Endodermal cell (in vitro differentiated cells): ENCODE measurements at regions not wholly inside any gene's neighbourhood (a gene's known extent, or its start where the extent isn't known, plus 50 kb on each side); places are given as distances from the start of the nearest gene placed in this dataset.
A peak's percentile ranks its signal among the peaks of the same experiment; 100 is the strongest.

ENCODE experiments used
- DNase-seq: peaks from one replicate; pipeline ENCODE4 v3.0.0-alpha.2; 2017
- H3K27ac ChIP-seq: 2 replicates; pipeline ENCODE4 v1.5.1; 2013; ENCODE audit warnings: mild to moderate bottlenecking, low read depth, low read length, moderate library complexity
- H3K27me3 ChIP-seq: 2 replicates; pipeline ENCODE4 v1.6.1; 2013; ENCODE audit warnings: mild to moderate bottlenecking, low read length, moderate library complexity; ENCODE audit not compliant: insufficient read depth, control insufficient read depth, poor library complexity, severe bottlenecking
- H3K36me3 ChIP-seq: 2 replicates; pipeline ENCODE4 v1.7.0; 2013; ENCODE audit warnings: mild to moderate bottlenecking, low read length, moderate library complexity; ENCODE audit not compliant: control insufficient read depth, insufficient read depth
- H3K4me1 ChIP-seq: one replicate; pipeline ENCODE4 v1.7.0; 2013; ENCODE audit warnings: low read length; ENCODE audit not compliant: control insufficient read depth, insufficient read depth
- H3K4me3 ChIP-seq: 2 replicates; pipeline ENCODE4 v1.5.1; 2013; ENCODE audit warnings: mild to moderate bottlenecking, low read length, moderate library complexity
- H3K9ac ChIP-seq: 2 replicates; pipeline ENCODE4 v1.6.1; 2013; ENCODE audit warnings: mild to moderate bottlenecking, low read length, moderate library complexity; ENCODE audit not compliant: poor library complexity, severe bottlenecking; ENCODE audit errors: extremely low read depth
- H3K9me3 ChIP-seq: 2 replicates; pipeline ENCODE4 v1.6.1; 2013; ENCODE audit warnings: mild to moderate bottlenecking, low read length, moderate library complexity; ENCODE audit not compliant: control insufficient read depth
- H3K27ac Mint-ChIP-seq: 2 replicates; pipeline ENCODE4 v1.8.0; 2020; ENCODE audit warnings: mixed read lengths
- H3K27me3 Mint-ChIP-seq: 2 replicates; pipeline ENCODE4 v1.8.0; 2021; ENCODE audit warnings: mild to moderate bottlenecking, mixed read lengths; ENCODE audit not compliant: insufficient read depth
- H3K36me3 Mint-ChIP-seq: 2 replicates; pipeline ENCODE4 v1.8.0; 2020; ENCODE audit warnings: low read depth, mixed read lengths
- H3K4me1 Mint-ChIP-seq: 2 replicates; pipeline ENCODE4 v1.8.0; 2020; ENCODE audit warnings: mixed read lengths
- H3K4me3 Mint-ChIP-seq: 2 replicates; pipeline ENCODE4 v1.8.0; 2020; ENCODE audit warnings: mild to moderate bottlenecking, moderate library complexity, mixed read lengths
- H3K9me3 Mint-ChIP-seq: 2 replicates; pipeline ENCODE4 v1.8.0; 2020; ENCODE audit warnings: mild to moderate bottlenecking, mixed read lengths
- CTCF ChIP-seq: fragments of 200-600 bp; sonication (generic); conservative IDR thresholded peaks from 2 replicates; pipeline ENCODE4 v1.5.0; 2021; ENCODE audit warnings: antibody characterized with exemption, mild to moderate bottlenecking
- WGBS, 2 experiments: methylation state at CpG; one replicate each; pipeline versions ENCODE4 v1.1.5 to v1.1.7; 2013; ENCODE audit warnings: missing lambda C conversion rate in 2 of 2, mixed read lengths in 1 of 2; ENCODE audit not compliant: insufficient coverage in 1 of 2, insufficient read length in 1 of 2; 5-methylcytosine and 5-hydroxymethylcytosine counted together

GRCh38 chr2:217552081-217552480 lies 450.7 kb downstream of the TNS1 start:
- Mint-ChIP-seq H3K9me3 (no peaks in the 10 kb centered on the region), H3K27ac (peak overlapping the region; percentile 32), H3K36me3 (no peaks in the 10 kb centered on the region), H3K4me1 (peaks cover 38% of the 10 kb centered on the region), H3K27me3 (peaks cover 5% of the 10 kb centered on the region), H3K4me3 (no peak overlapping the region)
- Histone ChIP-seq H3K27ac (no peak overlapping the region), H3K4me1 (peaks cover 24% of the 10 kb centered on the region), H3K9ac (no peak overlapping the region), H3K36me3 (no peaks in the 10 kb centered on the region), H3K9me3 (no peaks in the 10 kb centered on the region), H3K4me3 (no peak overlapping the region), H3K27me3 (no peaks in the 10 kb centered on the region)
- peak; percentile 57 for DNase-seq
- 61 to 78% methylated on average over 3 to 4 of the region's 4 CpGs for WGBS, 2 experiments
- no peak for TF ChIP-seq CTCF

GRCh38 chr2:217551252-217551899 lies 451.4 kb downstream of the TNS1 start:
- H3K9me3 Mint-ChIP-seq, result no peaks in the 10 kb centered on the region
- Histone ChIP-seq H3K9ac (no peak overlapping the region), H3K4me3 (no peak overlapping the region), H3K27ac (no peak overlapping the region), H3K9me3 (peaks cover 4% of the 10 kb centered on the region), H3K4me1 (peaks cover 24% of the 10 kb centered on the region), H3K36me3 (no peaks in the 10 kb centered on the region), H3K27me3 (no peaks in the 10 kb centered on the region)
- peak; percentile 68 for DNase-seq
- no peak for TF ChIP-seq CTCF
- peaks cover 38% of the 10 kb centered on the region for H3K4me1 Mint-ChIP-seq
- 77 to 90% methylated on average over 2 to 3 of the region's 3 CpGs for WGBS, 2 experiments
- no peaks in the 10 kb centered on the region for H3K36me3 Mint-ChIP-seq
- no peak overlapping the region for H3K27ac Mint-ChIP-seq
- H3K27me3 Mint-ChIP-seq, result no peaks in the 10 kb centered on the region
- H3K4me3 Mint-ChIP-seq, result no peak overlapping the region

- peaks cover 5% of the 10 kb centered on the region for H3K9me3 Mint-ChIP-seq
- no peak overlapping the region for H3K27ac Mint-ChIP-seq
- WGBS, 2 experiments, result 88 to 100% methylated on average over 2 of the region's 2 CpGs
- Histone ChIP-seq H3K4me3 (no peak overlapping the region), H3K36me3 (no peaks in the 10 kb centered on the region), H3K27me3 (no peaks in the 10 kb centered on the region), H3K9ac (no peak overlapping the region), H3K9me3 (no peaks in the 10 kb centered on the region), H3K4me1 (no peaks in the 10 kb centered on the region), H3K27ac (no peak overlapping the region)
- H3K27me3 Mint-ChIP-seq, result peaks cover 3% of the 10 kb centered on the region
- no peak overlapping the region for H3K4me3 Mint-ChIP-seq
- no peaks in the 10 kb centered on the region for H3K36me3 Mint-ChIP-seq
- DNase-seq, result no peak
- no peak for TF ChIP-seq CTCF
- H3K4me1 Mint-ChIP-seq, result peaks cover 3% of the 10 kb centered on the region
Observed at GRCh38 chr2:217539126-217539525, 463.7 kb downstream of the TNS1 start.
